TTC549 (cell line): ENCODE measurements at regions not wholly inside any gene's neighbourhood (a gene's known extent, or its start where the extent isn't known, plus 50 kb on each side); places are given as distances from the start of the nearest gene placed in this dataset.
"Not testable (repeated sequence)": the region's sequence is repeated elsewhere in the genome, so short reads cannot be mapped to it uniquely, and the experiment has no call there.

ENCODE experiments used
- FAIRE-seq: peaks from 2 replicates; lab custom pipeline; 2012; peaks lifted over from hg19 to GRCh38; lab: Jason Lieb, UNC

- FAIRE-seq, result no peak
Observed at GRCh38 chr12:125503128-125503527, 437.9 kb downstream of the AACS start.

GRCh38 chr12:125509195-125509594, 444.0 kb downstream of the AACS start:
- no peak for FAIRE-seq

GRCh38 chr12:125512541-125513298, 447.5 kb downstream of the AACS start:
- FAIRE-seq, result no peak

GRCh38 chr12:125515887-125516286, 450.7 kb downstream of the AACS start:
- no peak for FAIRE-seq

GRCh38 chr12:125518074-125518473, 452.8 kb downstream of the AACS start:
- FAIRE-seq, result no peak

- FAIRE-seq, result no peak
Observed at GRCh38 chr12:125519026-125519651, 453.9 kb downstream of the AACS start.

GRCh38 chr12:125525879-125526278, 460.6 kb downstream of the AACS start:
- no peak for FAIRE-seq

- FAIRE-seq, result no peak
Observed at GRCh38 chr12:125528281-125528680, 463.0 kb downstream of the AACS start.

- FAIRE-seq, result no peak
Observed at GRCh38 chr12:125530201-125530600, 465.0 kb downstream of the AACS start.

GRCh38 chr12:125530876-125531275, 465.6 kb downstream of the AACS start:
- no peak for FAIRE-seq

GRCh38 chr12:125531574-125531973, 466.3 kb downstream of the AACS start:
- FAIRE-seq, result no peak

- no peak for FAIRE-seq
Observed at GRCh38 chr12:125533434-125534029, 468.3 kb downstream of the AACS start.

- no peak for FAIRE-seq
Observed at GRCh38 chr12:125538401-125539199, 473.4 kb downstream of the AACS start.

GRCh38 chr12:125540580-125541204, 475.5 kb downstream of the AACS start:
- no peak for FAIRE-seq

- FAIRE-seq, result no peak
Observed at GRCh38 chr12:125544960-125545359, 479.7 kb downstream of the AACS start.

GRCh38 chr12:125549171-125549570, 483.9 kb downstream of the AACS start:
- no peak for FAIRE-seq

GRCh38 chr12:125549836-125550235, 484.6 kb downstream of the AACS start:
- no peak for FAIRE-seq

GRCh38 chr12:125552295-125552694, 487.1 kb downstream of the AACS start:
- FAIRE-seq, result no peak

- not testable (repeated sequence) for FAIRE-seq
Observed at GRCh38 chr12:125561008-125561407, 495.8 kb downstream of the AACS start.

- FAIRE-seq, result no peak
Observed at GRCh38 chr12:125564753-125565152, 499.5 kb downstream of the AACS start.

- no peak for FAIRE-seq
Observed at GRCh38 chr12:125567581-125567980, 502.3 kb downstream of the AACS start.

- no peak for FAIRE-seq
Observed at GRCh38 chr12:125568306-125568705, 503.1 kb downstream of the AACS start.
